Thoracic aorta (tissue), 2 donors: ENCODE measurements at regions not wholly inside any gene's neighbourhood (a gene's known extent, or its start where the extent isn't known, plus 50 kb on each side); places are given as distances from the start of the nearest gene placed in this dataset.

Experiments
- ATAC-seq: fragments of 150-250 bp; one replicate; pipeline ENCODE4 v1.8.0; 2017; ENCODE audit warnings: low read depth; ENCODE audit not compliant: insufficient number of reproducible peaks, low FRiP score
- DNase-seq: peaks from one replicate; pipeline ENCODE4 v3.0.0-alpha.2; 2020; ENCODE audit warnings: low spot score
- H3K27ac ChIP-seq, 2 donors: fragments of 200-600 bp; sonication (generic); 1 replicate in 1 of 2; 2 replicates in 1 of 2; pipeline ENCODE4 v1.5.1; 2016; ENCODE audit warnings: mild to moderate bottlenecking in 2 of 2, moderate library complexity in 2 of 2
- H3K27me3 ChIP-seq: fragments of 200-600 bp; sonication (generic); replicated peaks from 2 replicates; pipeline ENCODE4 v1.6.0; 2016; ENCODE audit warnings: mild to moderate bottlenecking; ENCODE audit not compliant: insufficient read depth
- H3K36me3 ChIP-seq: fragments of 200-600 bp; sonication (generic); one replicate; pipeline ENCODE4 v1.5.1; 2016
- H3K4me1 ChIP-seq, 2 donors: fragments of 200-600 bp; sonication (generic); 1 replicate in 1 of 2; 2 replicates in 1 of 2; pipeline versions ENCODE4 v1.5.1 to v1.6.0; 2016; ENCODE audit warnings: low read depth in 2 of 2, mild to moderate bottlenecking in 1 of 2; ENCODE audit not compliant: control insufficient read depth in 1 of 2
- H3K4me3 ChIP-seq: fragments of 200-600 bp; sonication (generic); 2 replicates; pipeline ENCODE4 v1.5.1; 2016; ENCODE audit warnings: mild to moderate bottlenecking
- H3K9me3 ChIP-seq: fragments of 200-600 bp; sonication (generic); 2 replicates; pipeline ENCODE4 v1.5.1; 2016
- TF ChIP-seq, protein P1 (sequence below): fragments of 200-600 bp; sonication (generic); IDR thresholded peaks from one replicate; pipeline ENCODE4 v1.5.1; 2019; ENCODE audit warnings: antibody characterized with exemption

DNA sequence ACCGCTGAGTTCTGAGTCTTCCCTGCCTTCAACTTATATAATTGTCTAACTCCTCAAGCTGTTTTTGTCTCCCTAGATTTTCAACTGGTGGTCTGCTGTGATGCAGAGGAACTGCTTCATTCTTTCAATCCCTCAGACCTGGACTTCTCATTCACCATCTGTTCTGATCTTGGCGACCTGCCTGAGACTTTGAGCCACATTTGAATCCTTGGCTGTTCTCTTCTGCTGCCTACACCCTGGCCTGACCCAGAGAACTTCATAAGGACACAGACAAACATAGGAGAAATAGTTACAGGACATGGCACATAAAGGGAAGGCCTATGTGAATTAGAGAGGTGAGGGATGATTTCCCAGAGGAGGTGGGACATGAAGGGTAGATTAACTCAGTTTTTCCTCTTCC is 326.7 kb downstream of the PTEN start:
- DNase-seq, result no peak

DNA sequence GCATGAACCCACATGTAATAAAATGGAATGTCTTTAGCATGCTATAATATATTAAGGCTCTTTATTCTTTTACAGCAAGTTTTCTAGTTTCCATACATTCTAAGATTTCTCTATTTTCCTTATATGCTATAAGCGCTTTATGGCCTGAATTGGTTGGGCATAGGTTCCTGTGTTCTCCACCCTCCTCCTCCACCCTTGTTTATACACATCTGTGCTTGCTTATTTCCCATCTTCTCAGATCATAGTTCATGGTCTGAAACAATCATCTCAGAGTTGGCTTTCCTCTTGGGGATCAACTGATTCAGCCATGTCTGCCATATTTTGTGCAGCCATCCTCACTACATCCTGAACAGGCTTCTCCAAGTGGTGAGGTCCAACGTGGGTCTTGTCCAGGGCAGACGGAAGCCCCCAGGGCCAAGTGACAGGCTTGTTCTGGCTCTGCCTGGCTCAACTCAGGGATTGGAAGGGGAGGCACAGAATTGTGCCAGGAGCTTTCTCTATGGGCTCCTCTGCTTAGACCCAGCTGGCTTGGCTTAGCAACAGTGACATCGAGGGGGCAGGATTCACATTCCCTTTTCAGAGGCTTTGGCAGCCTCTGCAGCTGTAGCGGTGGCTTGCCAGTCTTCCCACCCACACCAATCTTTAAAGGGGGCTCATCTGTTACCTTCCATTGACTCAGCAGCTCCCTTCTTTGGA is 327.3 kb downstream of the PTEN start:
- DNase-seq (no peak), ATAC-seq (no peak)
- H3K36me3 ChIP-seq, result no peaks in the 10 kb centered on the region
- no peaks in the 10 kb centered on the region for H3K27me3 ChIP-seq
- H3K27ac ChIP-seq, result no peak overlapping the region
- H3K4me3 ChIP-seq, result no peak overlapping the region
- no peaks in the 10 kb centered on the region for H3K9me3 ChIP-seq
- TF ChIP-seq, protein P1, sequence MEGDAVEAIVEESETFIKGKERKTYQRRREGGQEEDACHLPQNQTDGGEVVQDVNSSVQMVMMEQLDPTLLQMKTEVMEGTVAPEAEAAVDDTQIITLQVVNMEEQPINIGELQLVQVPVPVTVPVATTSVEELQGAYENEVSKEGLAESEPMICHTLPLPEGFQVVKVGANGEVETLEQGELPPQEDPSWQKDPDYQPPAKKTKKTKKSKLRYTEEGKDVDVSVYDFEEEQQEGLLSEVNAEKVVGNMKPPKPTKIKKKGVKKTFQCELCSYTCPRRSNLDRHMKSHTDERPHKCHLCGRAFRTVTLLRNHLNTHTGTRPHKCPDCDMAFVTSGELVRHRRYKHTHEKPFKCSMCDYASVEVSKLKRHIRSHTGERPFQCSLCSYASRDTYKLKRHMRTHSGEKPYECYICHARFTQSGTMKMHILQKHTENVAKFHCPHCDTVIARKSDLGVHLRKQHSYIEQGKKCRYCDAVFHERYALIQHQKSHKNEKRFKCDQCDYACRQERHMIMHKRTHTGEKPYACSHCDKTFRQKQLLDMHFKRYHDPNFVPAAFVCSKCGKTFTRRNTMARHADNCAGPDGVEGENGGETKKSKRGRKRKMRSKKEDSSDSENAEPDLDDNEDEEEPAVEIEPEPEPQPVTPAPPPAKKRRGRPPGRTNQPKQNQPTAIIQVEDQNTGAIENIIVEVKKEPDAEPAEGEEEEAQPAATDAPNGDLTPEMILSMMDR, result no peak
- no peaks in the 10 kb centered on the region for H3K4me1 ChIP-seq

More for the DNA sequence above, 326.7 kb downstream of the PTEN start:
- Histone ChIP-seq H3K27ac (no peak overlapping the region), H3K9me3 (no peaks in the 10 kb centered on the region), H3K36me3 (no peaks in the 10 kb centered on the region), H3K4me1 (no peaks in the 10 kb centered on the region), H3K4me3 (no peak overlapping the region), H3K27me3 (no peaks in the 10 kb centered on the region)
- ATAC-seq, result no peak
- TF ChIP-seq, protein P1, result no peak

DNA sequence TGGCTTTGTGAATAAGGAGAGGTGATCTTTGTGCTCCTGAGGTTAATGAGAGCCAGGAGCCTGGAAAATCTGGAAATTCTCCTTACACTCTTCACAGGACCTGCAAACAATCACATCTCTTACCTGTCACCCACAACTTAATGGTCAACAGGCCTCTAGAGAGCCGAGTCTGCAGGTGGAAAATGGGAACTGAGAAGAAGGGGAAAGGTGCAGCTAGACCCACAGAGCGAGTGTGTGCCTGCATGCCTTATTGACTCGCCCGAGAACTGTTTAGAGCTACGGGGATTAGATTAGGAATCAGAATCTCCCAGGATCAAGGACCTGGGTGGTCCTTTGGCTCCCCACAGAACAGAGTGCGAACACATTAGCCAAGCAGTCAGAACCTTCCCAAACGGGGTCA is 329.6 kb downstream of the PTEN start:
- H3K4me1 ChIP-seq, result no peaks in the 10 kb centered on the region
- no peak for ATAC-seq
- DNase-seq, result no peak
- H3K27ac ChIP-seq, result no peak overlapping the region
- H3K36me3 ChIP-seq, result no peaks in the 10 kb centered on the region
- no peak overlapping the region for H3K4me3 ChIP-seq
- H3K27me3 ChIP-seq, result no peaks in the 10 kb centered on the region
- no peaks in the 10 kb centered on the region for H3K9me3 ChIP-seq
- TF ChIP-seq, protein P1, result no peak

DNA sequence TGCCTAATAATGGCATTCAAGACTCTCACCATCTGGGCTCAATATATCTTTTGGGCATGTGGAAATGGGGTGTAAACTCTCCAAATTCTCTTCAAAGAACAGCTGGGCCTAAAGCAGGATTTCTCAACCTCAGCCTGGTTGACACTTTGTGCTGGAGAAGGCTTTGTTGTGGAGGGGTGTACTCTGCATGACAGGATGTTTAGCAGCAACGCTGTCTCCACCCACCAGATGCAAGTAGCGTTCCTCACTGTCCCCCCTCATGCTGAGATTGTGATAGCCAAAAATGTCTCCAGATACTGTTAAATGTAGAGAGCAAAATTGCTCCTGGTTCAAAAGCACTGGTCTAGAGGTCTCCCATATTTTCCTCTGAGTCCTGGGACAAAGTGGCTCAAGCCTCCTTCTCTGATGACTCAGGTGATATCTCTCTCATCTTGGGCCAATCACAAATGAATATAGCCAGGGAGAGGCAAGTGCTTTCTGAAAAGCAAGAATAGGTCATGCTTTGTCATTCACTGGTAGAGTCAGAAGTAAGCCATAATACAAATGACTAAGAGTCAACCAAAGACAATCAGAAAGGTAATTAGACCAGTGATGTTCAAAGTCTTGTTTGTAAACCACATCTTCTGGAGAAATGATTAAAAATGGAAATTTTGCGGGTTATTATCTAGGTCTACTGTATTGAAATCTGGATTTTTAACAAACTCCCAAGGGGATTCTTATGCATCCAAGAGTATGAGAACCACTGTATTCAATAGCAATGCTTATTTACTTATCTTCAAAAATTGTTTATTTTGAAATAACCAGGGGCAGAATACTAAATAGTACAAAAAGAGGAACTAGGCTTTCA is 330.8 kb downstream of the PTEN start:
- H3K27me3 ChIP-seq, result no peaks in the 10 kb centered on the region
- ATAC-seq (no peak), DNase-seq (no peak)
- no peak overlapping the region for H3K27ac ChIP-seq
- H3K4me3 ChIP-seq, result no peak overlapping the region
- TF ChIP-seq, protein P1, result no peak
- H3K4me1 ChIP-seq, result no peaks in the 10 kb centered on the region
- H3K36me3 ChIP-seq, result no peaks in the 10 kb centered on the region
- H3K9me3 ChIP-seq, result no peaks in the 10 kb centered on the region

DNA sequence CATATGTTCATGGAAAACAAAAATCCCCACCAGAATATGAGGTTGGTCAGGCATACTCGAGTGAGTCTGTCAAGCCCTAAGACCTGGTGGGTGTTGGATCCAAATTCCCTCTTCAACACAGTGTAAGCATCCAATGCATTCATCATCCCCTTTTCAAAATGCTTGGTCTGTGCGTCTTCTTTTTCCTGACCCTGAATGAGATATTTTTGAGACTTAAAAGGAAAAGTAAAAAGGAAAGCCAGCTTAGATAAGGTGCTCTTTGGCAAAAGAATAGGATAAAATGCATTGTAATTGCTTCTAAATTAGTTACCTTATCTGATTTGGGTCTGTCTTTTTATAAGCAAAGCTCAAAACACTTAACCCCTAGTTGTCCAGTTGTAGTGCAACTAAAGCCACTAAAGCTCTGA is 331.5 kb downstream of the PTEN start:
- Histone ChIP-seq H3K36me3 (no peaks in the 10 kb centered on the region), H3K9me3 (no peaks in the 10 kb centered on the region), H3K4me1 (no peaks in the 10 kb centered on the region), H3K4me3 (no peak overlapping the region), H3K27ac (no peak overlapping the region), H3K27me3 (no peaks in the 10 kb centered on the region)
- ATAC-seq, result no peak
- TF ChIP-seq, protein P1, result no peak
- DNase-seq, result no peak
